CD4-positive, alpha-beta T cell treated with Interleukin-4 for 1 hour (primary cell): ENCODE measurements at regions not wholly inside any gene's neighbourhood (a gene's known extent, or its start where the extent isn't known, plus 50 kb on each side); places are given as distances from the start of the nearest gene placed in this dataset.

Source experiments
- DNase-seq, 2 donors: peaks; one replicate each; pipeline ENCODE4 v3.0.0-alpha.2; 2020 to 2022

DNA sequence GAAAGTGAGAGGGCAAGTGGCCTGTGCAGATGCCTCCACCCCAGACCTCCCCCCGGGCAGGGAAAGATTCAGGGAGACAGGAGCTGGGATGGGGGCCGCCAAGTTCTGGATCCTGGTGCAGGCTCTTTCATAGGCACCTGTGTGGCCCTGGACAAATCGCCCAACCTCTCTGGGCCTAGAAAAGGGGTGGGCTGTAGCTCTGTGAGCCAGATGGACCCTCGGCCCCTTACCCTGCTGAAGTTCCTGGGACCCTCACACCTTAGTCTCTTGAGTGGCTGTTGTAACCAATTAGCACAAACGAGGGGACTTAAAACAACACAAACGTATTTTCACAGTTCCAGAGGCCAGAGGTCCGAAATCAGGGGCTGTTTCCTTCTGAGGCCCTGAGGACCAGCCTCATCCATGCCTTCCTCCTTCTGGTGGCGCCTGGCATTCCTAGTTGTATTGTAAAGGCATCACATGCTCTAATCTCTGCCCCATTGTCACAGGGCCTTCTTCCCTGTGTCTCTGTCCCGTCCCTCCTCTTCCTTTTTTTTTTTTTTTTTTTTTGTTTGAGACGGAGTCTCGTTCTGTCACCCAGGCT lies 352.6 kb downstream of the SEC14L1 start:
- no peak for DNase-seq

DNA sequence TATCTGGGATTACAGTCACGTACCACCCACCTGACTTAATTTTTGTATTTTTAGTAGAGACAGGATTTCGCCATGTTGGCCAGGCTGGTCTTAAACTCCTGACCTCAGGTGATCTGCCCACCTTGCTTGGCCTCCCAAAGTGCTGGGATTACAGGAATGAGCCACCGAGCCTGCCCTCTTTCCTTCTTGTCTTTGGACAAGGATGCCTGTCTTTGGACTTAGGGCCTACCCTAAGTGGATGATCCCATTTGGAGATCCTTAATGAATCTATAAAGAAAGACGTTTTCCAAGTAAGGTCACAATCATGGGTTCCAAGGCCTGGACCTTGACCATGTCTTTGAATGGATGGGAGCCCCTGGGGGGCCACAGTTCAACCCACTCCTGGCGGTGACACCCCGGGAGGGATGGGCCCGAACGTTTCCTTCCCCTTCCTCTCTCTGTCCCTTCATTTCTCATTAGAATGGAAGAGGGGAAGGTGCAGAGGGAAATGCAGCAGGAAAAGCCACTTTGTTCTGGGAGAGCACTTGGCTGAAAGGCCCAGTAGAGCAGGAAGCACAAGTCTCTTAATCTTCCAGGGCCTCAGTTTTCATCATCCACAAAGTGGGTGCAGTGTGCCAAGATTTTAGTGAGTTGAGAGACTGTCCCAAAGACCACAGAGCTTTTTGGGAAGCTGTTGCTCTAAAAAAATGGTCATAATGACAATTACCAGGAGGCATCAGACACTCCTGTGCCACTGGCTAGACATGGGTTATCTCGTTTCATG lies 353.3 kb downstream of the SEC14L1 start:
- DNase-seq: no peak

DNA sequence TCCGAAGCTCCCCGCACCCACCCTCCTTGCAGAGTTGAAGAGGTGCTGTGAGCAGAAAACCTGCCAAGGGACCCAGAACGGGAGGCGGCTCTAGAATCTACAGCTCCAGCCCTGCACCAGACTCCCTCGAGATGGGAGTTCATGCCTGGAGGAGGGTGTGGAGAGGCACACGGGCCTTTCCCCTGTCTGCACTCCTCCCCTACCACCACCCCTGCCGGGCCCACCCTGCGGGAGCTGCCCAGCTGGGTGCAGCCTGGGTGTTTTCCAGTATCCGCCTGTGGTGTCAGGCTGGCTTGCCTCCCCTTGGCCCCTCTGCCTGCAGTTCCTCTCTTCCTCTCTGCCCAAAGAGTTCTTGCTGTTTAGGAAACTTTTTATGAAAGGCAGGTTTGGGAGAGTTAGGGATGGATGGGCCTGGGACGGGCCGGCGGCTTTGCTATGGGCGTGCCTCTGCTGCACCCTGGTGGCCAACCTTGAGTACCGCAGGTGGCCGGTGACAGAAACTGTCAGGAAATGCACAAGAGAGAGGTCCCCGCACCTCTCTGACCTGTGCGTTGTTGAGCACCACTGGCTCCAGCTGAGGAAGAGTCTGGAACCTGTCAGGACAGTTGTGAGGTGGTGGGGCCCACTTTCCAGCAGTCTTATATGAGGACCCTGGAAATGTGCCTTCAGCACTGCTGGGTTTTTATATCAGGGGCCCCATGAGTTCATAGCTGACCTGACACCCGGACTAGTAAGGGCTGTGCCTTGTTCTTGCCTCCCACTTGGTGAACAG lies 354.1 kb downstream of the SEC14L1 start:
- peak; percentile 78 to 79 for DNase-seq

DNA sequence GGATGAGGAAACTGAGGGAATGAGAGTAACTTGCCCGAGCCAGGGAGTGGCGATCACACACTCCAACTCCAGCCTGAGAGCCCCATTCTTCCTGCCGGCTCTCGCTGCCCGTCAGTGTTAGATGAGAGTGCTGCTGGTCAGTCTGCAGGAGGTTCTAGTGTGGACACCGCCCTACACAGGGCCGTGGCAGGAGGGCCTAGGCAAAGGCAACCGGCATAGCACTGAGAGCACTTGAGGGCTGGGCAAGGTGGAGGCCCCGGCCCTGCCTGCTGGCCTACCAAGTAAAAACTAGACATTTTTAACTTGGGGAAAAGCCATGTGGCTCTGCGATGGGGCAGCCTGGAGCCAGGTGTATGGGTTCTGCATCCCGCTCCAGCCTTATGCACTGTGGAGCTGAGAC lies 354.8 kb downstream of the SEC14L1 start:
- no peak for DNase-seq

DNA sequence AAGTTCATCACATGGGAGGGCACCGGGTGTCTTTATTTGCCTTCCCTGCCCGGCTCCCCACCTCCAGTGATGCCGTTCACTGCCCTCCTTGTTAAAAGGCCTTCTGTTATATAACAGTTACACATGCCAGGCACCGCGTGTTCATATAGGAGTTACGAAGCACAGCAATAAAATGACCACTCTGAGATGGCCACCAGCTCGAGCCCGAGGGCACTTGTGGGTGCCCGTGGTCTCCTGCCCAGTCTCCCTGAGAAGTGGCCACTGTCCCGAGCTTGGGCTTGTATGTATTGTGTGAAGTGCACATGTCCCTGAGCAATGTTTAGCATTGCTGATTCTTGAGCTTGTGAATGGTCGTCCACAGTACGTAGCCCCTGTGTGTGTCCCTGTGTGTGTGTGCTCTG lies 355.6 kb downstream of the SEC14L1 start:
- no peak for DNase-seq

DNA sequence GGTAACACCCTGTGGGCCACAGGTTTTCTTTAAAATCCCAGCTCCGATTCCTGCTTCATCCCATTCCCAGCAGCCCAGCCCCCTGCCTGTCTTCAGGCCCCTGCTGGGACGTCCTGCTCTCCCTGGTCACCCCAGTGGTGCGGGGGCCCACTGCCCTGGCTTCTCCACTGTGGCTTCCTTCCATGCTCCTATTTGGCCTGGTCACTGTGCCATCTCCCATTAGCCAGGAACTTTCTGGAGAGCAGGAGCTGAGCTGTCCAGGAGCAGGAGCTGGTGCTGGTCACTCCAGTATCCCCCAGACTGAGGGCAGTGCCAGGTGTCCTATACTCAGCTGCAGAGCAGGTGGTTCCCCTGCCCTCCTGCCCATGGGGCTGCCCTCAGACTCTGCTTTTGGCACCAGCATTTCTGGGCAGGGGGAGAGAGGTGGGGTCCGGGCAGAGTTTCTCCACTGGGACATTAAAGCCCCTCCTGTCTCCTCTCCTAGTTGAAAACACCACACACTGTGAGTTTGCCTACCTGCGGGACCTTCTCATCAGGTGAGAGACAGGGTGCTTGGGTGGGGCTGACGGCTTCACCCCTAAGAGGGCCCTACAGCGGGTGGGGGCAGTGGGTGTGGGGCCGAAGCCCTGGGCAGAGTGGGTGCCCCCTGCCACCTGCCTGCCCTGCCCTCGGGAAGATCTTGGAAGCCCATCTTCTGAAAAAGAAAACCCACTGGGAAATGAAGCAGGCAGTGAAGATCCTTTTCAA lies 356.2 kb downstream of the SEC14L1 start:
- no peak for DNase-seq

DNA sequence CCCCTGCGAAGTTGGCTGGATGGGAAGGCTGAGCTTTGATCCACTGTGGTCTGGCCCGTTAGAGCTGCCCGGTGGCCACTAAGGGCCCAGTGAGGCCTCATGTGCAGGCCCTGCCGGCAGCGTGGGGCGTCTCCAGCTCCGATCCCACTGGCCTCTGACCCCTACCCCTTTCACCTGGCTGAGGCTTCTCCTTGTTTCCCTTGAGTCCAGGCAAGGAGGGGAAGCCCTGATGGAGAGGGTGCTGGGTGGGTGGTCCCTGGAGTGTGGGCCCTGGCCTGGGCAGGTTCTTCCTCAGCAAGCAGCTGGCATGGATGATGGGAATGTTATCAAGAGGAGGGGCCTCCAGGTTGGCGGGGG lies 356.8 kb downstream of the SEC14L1 start:
- no peak for DNase-seq

DNA sequence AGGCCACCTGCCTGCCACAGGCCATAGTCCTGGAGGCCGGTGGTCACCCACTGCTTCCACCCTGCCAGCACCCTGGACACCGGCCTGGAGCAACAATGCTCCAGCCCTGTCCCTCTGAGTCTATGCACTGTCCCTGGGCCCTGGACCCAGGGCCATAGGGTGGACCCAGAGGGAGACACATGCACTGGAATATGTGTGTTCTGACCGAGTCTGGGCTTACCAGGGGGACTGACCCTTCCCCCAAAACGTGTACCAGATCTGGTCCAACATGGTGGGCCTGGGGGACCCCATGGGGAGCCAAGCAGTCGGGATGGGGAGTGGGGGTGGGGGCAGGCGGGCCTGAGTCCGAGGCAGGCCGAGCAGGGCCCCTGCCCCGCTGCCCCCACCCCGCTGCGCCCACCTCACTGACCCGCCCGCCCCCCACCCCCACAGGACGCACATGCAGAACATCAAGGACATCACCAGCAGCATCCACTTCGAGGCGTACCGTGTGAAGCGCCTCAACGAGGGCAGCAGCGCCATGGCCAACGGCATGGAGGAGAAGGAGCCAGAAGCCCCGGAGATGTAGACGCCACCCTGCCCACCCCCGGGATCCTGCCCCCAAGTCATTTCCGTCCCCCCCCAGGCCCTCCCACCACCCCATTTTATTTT lies 357.4 kb downstream of the SEC14L1 start:
- DNase-seq: no peak

DNA sequence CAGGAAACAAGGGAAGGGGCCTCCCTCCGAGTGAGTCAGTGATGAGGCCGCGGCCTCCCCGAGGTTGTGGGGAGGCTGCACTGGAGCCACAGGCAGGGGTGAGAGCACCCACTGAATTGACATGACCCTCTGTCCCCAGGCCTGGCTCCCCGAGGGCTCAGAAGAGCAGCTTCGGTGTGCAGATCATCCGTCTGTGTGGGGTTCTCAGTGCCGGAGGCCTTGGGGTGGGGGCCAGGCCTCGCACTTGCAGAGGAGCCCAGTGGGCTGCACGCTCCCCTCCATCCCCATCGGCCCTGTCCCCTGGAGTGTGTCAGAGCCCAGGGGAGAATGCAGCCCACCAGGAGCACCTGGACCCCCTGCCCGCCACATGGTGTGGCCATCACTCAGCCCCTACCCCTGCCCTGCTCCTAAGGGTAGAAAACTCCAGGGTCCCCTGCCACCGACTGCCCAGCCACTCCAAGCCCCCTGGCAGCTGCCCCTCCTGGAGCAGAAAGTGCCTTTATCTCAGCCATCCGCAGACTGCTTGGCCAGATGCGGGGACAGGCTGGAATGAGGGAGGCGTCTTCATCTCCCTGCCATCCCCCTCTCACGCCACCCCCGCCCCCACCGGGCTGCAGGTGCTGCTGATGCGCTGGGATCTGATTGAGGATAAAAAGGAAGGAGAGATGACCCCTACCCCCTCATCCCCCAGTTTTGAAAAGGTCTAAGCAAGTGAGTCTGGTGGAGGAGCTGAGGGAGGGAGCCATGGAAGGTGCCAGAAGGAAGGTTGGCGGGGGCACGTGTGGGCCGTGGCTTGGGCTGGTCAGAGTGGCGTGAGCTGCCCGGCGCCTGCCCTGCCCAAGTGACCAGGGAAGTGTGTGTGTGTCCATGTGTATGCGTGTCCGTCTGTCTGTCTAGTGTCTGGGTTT lies 358.3 kb downstream of the SEC14L1 start:
- no peak for DNase-seq

DNA sequence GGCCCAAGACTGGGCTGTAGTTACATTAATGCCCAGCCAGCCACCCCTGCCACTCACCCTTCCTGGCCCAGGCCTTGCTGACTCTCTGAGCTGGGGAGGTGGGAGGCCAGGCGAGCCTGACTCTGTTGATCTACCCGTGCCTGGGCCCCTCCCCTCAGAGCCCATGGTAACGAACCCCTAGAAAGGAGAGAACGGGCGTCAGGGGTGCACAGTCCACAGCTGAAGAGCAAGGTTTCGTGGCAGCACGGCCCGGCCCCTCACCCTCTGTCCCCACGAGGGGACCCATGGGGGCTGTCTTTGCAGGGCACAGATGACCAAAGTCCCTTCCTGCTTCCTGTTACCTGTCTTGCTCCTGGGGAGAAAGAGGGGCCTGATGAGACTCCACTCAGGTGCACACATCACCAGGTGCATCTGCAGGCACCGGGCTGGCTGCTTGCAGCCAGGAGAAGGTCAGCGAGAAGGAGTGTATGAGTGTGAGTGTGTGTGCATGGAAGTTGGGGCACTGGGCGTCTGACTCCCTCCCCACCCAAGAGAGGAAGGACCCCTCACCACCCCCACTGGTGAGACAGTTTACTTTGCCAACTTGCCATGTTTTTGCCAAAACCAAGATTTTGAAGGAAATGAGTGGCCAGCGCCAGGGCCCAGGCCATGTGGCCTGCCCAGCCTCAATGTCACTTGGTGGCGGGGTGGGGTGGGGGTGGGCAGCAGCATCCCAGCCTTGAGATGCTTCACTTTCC lies 359.1 kb downstream of the SEC14L1 start:
- DNase-seq: no peak

DNA sequence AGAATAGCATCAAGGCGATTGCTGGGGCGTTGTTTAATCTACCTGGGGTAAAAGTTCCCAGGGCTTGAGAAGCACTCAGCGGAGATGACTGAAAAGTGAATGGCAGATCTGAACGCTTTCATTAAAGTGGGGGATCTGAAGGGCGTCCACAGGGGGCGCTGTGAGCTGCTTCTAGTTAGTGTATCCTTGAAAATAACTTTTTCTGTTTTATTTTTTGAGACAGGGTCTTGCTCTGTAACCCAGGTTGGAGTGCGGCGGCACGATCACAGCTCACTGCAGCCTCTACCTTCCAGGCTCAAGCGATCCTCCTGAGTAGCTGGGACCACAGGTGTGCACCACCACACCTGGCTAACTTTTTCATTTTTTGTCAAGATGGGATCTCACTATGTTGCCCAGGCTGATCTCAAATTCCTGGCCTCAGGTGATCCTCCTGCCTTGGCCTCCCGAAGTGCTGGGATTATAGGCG lies 360.4 kb downstream of the SEC14L1 start:
- DNase-seq: peak in 1 of 2 donors; percentile 31

DNA sequence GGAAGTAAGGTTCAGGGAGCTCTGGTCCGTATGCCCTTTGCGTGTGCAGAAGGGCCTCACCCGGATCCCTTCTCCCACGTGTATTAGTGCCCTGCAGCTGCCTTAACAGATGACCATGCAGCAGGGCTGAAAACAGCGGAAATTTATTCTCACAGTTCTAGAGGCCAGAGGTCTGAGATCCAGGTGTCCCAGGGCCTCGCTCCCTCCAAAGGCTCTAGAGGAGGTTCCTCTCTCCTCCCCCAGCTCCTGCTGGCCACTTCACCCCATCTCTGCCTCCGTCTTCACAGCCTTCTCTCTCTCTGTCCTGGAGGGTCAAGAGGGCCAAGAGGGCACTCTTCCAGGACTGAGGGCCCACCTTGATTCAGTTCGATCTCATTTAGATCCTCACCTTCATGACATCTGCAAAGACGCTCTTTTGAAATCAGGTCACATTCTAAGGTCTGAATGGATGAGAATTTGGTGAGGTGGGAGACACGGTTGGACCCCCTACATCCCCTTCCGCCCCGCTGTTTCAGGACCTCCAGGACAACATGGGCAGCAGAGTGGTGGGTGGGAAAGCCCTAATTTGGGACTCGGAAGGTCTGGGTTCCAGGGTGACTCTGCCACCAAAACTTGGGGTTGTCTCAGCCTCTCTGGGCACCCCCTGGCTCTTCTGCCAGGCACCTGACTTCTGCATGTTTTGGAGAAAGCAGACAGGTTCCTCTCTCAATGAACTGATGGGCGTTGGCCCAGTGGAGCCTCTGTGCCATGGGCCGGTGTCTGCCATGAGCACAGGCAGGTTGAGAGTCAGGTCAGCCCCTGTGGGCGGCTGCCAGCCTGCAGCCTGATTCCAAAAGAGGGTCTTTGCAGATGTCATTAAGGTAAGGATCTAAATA lies 361.2 kb downstream of the SEC14L1 start:
- no peak for DNase-seq

DNA sequence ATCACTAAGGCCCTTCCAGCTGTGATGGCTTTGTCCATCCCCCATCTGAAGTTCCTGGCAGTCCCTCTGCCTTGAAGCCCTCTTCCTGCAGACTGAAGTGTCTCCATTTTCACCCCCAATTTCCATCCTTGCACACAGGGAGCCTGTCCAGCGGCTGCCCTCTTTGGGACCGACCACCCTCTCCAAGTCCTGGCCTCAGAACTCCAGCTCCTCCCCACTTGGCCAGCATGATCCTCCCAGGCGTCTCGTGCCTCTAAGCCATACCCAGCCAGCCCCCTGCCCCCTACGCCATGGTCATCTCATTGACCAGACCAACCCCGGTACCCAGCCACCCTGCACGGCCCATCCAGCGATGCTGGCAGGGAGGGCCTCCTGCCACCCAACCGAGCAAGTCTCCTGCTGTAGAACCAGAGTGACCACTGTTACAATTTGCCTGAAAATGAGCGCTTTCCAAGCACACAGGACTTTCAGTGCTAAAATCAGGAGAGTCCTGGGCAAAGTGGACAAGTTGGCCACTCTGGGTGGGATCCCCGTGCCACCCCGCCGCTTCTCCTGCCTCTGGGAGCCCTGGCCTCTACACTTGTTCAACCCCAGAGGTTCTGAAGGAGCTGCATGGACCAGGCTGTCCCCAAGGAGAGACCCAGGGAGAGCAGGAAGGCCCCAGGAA lies 362.0 kb downstream of the SEC14L1 start:
- no peak for DNase-seq

DNA sequence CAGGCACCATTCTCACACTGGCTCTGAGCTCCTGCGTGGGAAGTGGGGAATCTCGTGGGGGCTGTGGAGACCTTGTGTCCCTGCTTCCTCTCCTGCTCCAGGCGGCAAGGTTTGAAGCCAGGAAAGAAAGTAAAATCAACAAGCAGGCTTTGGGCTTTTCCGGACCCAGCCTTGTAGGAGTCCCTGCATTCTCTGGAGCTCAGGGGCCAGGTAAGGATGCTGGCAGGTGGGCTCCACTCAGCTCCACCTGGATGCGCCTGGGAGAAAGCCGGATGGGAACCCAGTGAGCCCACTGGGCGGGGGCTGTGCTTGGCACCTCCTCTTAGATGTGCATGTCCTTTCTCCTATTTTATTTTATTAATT lies 362.5 kb downstream of the SEC14L1 start:
- no peak for DNase-seq

DNA sequence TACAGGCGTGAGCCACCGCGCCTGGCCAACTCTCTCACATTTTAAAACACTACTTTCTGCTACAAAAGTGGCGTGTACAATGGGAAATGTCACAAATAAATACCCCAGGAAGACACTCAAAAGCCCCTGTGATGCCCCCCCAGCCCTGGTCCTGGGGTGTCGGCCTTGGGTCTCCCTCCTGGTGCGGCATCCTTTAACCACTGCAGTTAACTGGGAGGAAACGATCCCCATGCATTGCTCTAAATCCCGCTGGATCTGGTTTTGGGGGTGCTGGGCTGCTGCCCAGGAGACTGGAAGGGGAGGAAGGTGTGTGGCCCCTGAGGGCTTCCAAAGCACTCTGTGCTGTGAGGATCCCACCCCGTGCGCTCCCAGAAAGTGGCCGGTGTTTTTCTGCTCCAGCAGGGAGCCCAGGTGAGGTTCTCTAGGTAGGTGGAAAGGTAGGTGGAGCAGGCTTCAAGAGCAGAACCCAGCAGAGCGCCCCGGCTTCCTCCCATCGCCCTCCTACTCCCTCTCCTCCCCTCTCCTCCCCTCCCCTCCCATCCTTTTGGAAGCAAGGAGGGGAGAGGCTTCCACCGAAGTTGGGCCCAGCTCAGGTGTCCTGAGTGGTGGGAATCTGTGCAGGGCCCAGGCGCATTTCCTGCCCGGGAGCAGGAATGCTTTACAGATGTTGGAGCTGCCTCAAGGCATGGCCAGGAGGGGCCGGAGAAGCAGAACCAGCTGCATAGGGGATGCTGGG lies 363.3 kb downstream of the SEC14L1 start:
- no peak for DNase-seq

DNA sequence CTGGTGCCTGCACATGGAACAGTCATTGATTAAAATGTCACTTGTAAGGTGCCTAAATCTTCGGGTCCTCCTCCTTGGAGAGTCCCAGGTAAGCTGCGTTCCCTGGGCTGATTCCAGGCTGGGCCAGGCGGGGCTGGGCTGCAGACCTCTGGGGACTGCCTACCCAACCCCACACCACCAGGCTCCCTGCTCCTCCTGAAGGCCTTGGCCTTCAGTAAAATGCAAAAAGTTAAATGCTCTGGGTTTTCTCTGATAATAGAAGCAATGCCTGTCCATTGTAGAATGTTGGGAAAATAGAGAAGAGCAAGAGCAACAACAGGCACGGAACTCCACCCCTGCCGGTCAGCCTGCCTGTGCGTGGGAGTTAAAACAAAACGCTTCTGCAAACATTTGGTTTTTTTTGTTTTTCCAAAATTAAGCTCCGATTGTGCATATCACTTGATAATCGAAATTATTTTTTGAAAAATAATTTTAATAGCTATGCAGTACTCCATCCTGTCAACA lies 363.9 kb downstream of the SEC14L1 start:
- no peak for DNase-seq

DNA sequence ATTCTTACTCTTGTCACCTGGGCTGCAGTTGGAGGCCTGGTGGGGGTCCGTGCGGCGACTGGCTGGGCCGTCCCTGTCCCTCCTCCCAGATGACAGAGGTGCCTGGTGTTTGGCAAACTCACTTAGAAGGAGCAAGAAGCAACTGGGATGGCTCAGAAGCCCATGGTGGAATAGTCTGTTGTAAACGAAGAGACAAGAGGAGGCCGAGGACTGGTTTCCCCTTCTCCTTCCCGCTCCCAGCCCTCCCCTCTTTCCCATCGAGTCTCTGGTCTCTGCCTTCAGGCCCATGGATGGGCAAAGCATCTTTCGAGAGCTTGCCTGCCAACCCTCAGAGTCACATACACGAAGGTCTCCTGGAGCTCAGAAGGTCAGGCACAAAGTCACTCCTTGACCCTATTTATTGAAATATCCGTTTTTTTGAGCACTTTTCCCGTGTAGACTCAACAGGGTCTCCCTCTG lies 364.4 kb downstream of the SEC14L1 start:
- DNase-seq: no peak

DNA sequence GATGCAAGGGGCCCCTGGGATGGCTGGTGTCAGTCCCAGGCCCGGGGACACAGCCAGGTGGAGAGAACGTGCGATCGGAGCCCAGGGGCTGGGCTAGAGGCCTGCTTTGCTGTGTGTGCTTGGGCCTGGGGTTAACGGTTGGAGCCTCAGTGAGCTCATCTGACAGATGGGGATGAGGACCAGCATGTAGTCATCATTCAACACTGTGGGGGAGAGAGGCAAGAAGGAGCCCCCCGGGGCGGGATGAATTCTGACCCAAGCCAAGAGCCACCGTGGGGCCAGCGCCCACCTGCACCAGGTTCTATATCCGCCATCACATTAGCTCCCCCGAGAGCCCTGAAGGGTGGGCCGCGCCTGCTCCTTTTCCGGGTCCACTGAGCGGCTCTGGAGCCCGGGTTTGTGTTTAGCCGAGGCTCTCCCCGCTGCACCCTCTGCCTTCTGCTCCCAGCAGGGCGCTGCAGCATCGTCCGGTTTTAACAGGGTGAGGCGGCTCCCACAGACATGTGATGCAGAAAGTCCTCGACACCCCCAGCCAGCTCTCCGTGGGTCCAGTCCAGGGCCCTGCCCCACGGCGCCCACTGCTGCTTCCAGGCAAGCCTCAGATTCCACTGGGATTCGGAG lies 365.7 kb downstream of the SEC14L1 start:
- DNase-seq: no peak
